H1 (cell line): ENCODE measurements at regions not wholly inside any gene's neighbourhood (a gene's known extent, or its start where the extent isn't known, plus 50 kb on each side); places are given as distances from the start of the nearest gene placed in this dataset.

Experiments used
- CTCF ChIA-PET: fragments of 300-600 bp; sonication (Branson Sonifier 250); formaldehyde crosslinking; loops from one replicate; lab custom pipeline; 2021; ENCODE audit not compliant: partially characterized antibody; lab: Charles Lee
- POLR2A ChIA-PET: fragments of 300-600 bp; sonication (Branson Sonifier 250); formaldehyde crosslinking; loops from one replicate; lab custom pipeline; 2021; ENCODE audit warnings: inconsistent platforms; ENCODE audit not compliant: partially characterized antibody; lab: Charles Lee
- DNase-seq, 2 experiments: peaks; one replicate each; pipeline versions ENCODE4 v3.0.0 to v3.0.0-alpha.2; 2010 to 2022; ENCODE audit warnings: low spot score in 2 of 2, low read depth in 1 of 2, mixed read lengths in 1 of 2
- FAIRE-seq: peaks from 2 replicates; lab custom pipeline; 2011; peaks lifted over from hg19 to GRCh38; lab: Jason Lieb, UNC
- H2AFZ ChIP-seq: 2 replicates; pipeline ENCODE4 v1.8.1; 2012; ENCODE audit warnings: low read length, inconsistent platforms
- H2AK5ac ChIP-seq: 2 replicates; pipeline ENCODE4 v1.6.1; 2013; ENCODE audit warnings: low read depth, low read length
- H2BK120ac ChIP-seq: replicated peaks from 2 replicates; pipeline ENCODE3; 2013; ENCODE audit warnings: low read depth, low read length, inconsistent platforms
- H2BK12ac ChIP-seq: 2 replicates; pipeline ENCODE4 v1.6.1; 2013; ENCODE audit warnings: low read depth, low read length
- H2BK15ac ChIP-seq: 2 replicates; pipeline ENCODE4 v1.6.1; 2013; ENCODE audit warnings: low read length
- H2BK20ac ChIP-seq: 2 replicates; pipeline ENCODE4 v1.6.1; 2013; ENCODE audit warnings: low read length
- H2BK5ac ChIP-seq: 2 replicates; pipeline ENCODE4 v1.6.1; 2013; ENCODE audit warnings: low read depth, low read length
- H3K14ac ChIP-seq: 2 replicates; pipeline ENCODE4 v1.6.1; 2013; ENCODE audit warnings: inconsistent platforms; ENCODE audit not compliant: insufficient read length
- H3K18ac ChIP-seq: 2 replicates; pipeline ENCODE4 v1.6.1; 2013; ENCODE audit warnings: low read length; ENCODE audit errors: extremely low read depth
- H3K23ac ChIP-seq: 2 replicates; pipeline ENCODE4 v1.6.1; 2013; ENCODE audit warnings: inconsistent platforms; ENCODE audit not compliant: insufficient read length
- H3K23me2 ChIP-seq: 2 replicates; pipeline ENCODE4 v1.6.1; 2013; ENCODE audit warnings: low read depth, low read length
- H3K27ac ChIP-seq: 2 replicates; pipeline ENCODE4 v1.6.1; 2011; ENCODE audit warnings: low read depth, low read length, inconsistent platforms
- H3K27me3 ChIP-seq, 4 experiments: replicated peaks in 1 of 4; 1 replicate in 1 of 4; 2 replicates in 3 of 4; pipeline versions ENCODE4 v1.6.1 to v1.8.1; 2011 to 2013; ENCODE audit warnings: low read length in 3 of 4, mild to moderate bottlenecking in 3 of 4, inconsistent platforms in 2 of 4, mixed read lengths in 2 of 4, moderate library complexity in 1 of 4; ENCODE audit not compliant: control insufficient read depth in 3 of 4, insufficient read depth in 3 of 4; ENCODE audit errors: extremely low read depth in 1 of 4
- H3K36me3 ChIP-seq, 4 experiments: 2 replicates each; pipeline versions ENCODE4 v1.6.1 to v1.8.1; 2011 to 2013; ENCODE audit warnings: mild to moderate bottlenecking in 4 of 4, low read length in 3 of 4, moderate library complexity in 2 of 4, control low read depth in 1 of 4, inconsistent platforms in 1 of 4; ENCODE audit not compliant: insufficient read depth in 4 of 4, control insufficient read depth in 2 of 4
- H3K4ac ChIP-seq: replicated peaks from 2 replicates; pipeline ENCODE3; 2013; ENCODE audit warnings: low read length, low read depth, mixed read lengths, inconsistent platforms; ENCODE audit not compliant: insufficient read length
- H3K4me1 ChIP-seq, 4 experiments: replicated peaks in 1 of 4; 1 replicate in 1 of 4; 2 replicates in 3 of 4; pipeline versions ENCODE4 v1.6.1 to v1.8.1; 2011 to 2013; ENCODE audit warnings: low read length in 3 of 4, inconsistent platforms in 2 of 4, mixed read lengths in 1 of 4; ENCODE audit not compliant: insufficient read depth in 4 of 4, control insufficient read depth in 3 of 4
- H3K4me2 ChIP-seq, 2 experiments: 2 replicates each; pipeline versions ENCODE4 v1.6.1 to v1.8.1; 2011 to 2013; ENCODE audit warnings: low read depth in 2 of 2, low read length in 2 of 2, control low read depth in 1 of 2, inconsistent platforms in 1 of 2, mild to moderate bottlenecking in 1 of 2; ENCODE audit not compliant: insufficient read depth in 1 of 2
- H3K4me3 ChIP-seq, 4 experiments: fragments of 200-600, 300-600 bp in 1 of 4; sonication (generic), shearing (Covaris generic), sonication (Bioruptor Twin) in 1 of 4; 2 replicates each; pipeline versions ENCODE4 v1.5.1 to v1.8.1; 2011 to 2016; ENCODE audit warnings: low read length in 4 of 4, low read depth in 3 of 4, control low read depth in 2 of 4, inconsistent platforms in 2 of 4, mild to moderate bottlenecking in 2 of 4, mixed read lengths in 1 of 4, moderate library complexity in 1 of 4; ENCODE audit not compliant: insufficient read depth in 2 of 4; ENCODE audit errors: extremely low read depth in 1 of 4
- H3K56ac ChIP-seq: replicated peaks from 2 replicates; pipeline ENCODE3; 2013; ENCODE audit warnings: low read depth, mild to moderate bottlenecking, mixed read lengths, low read length, inconsistent platforms; ENCODE audit not compliant: insufficient read length
- H3K79me1 ChIP-seq: 2 replicates; pipeline ENCODE4 v1.6.1; 2013; ENCODE audit warnings: low read depth, low read length, control low read depth
- H3K79me2 ChIP-seq, 2 experiments: 2 replicates each; pipeline versions ENCODE4 v1.6.1 to v1.8.1; 2012 to 2013; ENCODE audit warnings: low read length in 2 of 2, mild to moderate bottlenecking in 2 of 2, inconsistent platforms in 1 of 2; ENCODE audit not compliant: insufficient read depth in 2 of 2, control insufficient read depth in 1 of 2
- H3K9ac ChIP-seq, 4 experiments: replicated peaks in 1 of 4; 1 replicate in 1 of 4; 2 replicates in 3 of 4; pipeline versions ENCODE4 v1.6.1 to v1.8.1; 2011 to 2013; ENCODE audit warnings: low read depth in 3 of 4, low read length in 3 of 4, control low read depth in 2 of 4, mild to moderate bottlenecking in 2 of 4, moderate library complexity in 2 of 4, inconsistent platforms in 1 of 4; ENCODE audit errors: extremely low read depth in 1 of 4
- H3K9me3 ChIP-seq, 2 experiments: 2 replicates each; pipeline versions ENCODE4 v1.6.1 to v1.8.1; 2012 to 2013; ENCODE audit warnings: mild to moderate bottlenecking in 2 of 2, moderate library complexity in 2 of 2, control low read depth in 1 of 2, inconsistent platforms in 1 of 2, low read depth in 1 of 2, low read length in 1 of 2, mixed read lengths in 1 of 2; ENCODE audit not compliant: insufficient read depth in 2 of 2
- H4K20me1 ChIP-seq, 2 experiments: replicated peaks in 1 of 2; 2 replicates each; pipeline versions ENCODE3 to v1.8.1; 2011 to 2013; ENCODE audit warnings: inconsistent platforms in 2 of 2, low read length in 2 of 2, mild to moderate bottlenecking in 1 of 2; ENCODE audit not compliant: insufficient read depth in 2 of 2, control insufficient read depth in 1 of 2
- H4K5ac ChIP-seq: 2 replicates; pipeline ENCODE4 v1.6.1; 2013; ENCODE audit warnings: low read length, low read depth, mixed read lengths, inconsistent platforms; ENCODE audit not compliant: insufficient read length
- H4K8ac ChIP-seq: 2 replicates; pipeline ENCODE4 v1.8.0; 2013; ENCODE audit warnings: mild to moderate bottlenecking, moderate library complexity, low read length, inconsistent platforms; ENCODE audit not compliant: insufficient read depth; ENCODE audit errors: extremely low read depth
- H4K91ac ChIP-seq: replicated peaks from 2 replicates; pipeline ENCODE3; 2013; ENCODE audit warnings: low read length, mixed read lengths, inconsistent platforms; ENCODE audit not compliant: insufficient read length
- ATF2 ChIP-seq: IDR thresholded peaks from 2 replicates; pipeline ENCODE4 v1.6.1; 2012; ENCODE audit warnings: low read length, inconsistent platforms
- ATF3 ChIP-seq: IDR thresholded peaks from 2 replicates; pipeline ENCODE4 v1.6.1; 2011; ENCODE audit warnings: low read depth, mild to moderate bottlenecking, low read length; ENCODE audit not compliant: insufficient read depth
- HDAC6 ChIP-seq: IDR thresholded peaks from one replicate; pipeline ENCODE4 v1.7.1; 2012; ENCODE audit warnings: low read depth, mild to moderate bottlenecking, inconsistent platforms, low read length, moderate library complexity
- POLR2A ChIP-seq, 2 experiments: IDR thresholded peaks; 1 replicate in 1 of 2; 2 replicates in 1 of 2; pipeline ENCODE4 v1.6.1; 2011; ENCODE audit warnings: low read depth in 2 of 2, low read length in 2 of 2, mild to moderate bottlenecking in 2 of 2; ENCODE audit errors: control extremely low read depth in 1 of 2
- RNF2 ChIP-seq: fragments of 200-900, 300-1000 bp; sonication (generic); IDR thresholded peaks from 2 replicates; pipeline ENCODE4 v1.7.1; 2016; ENCODE audit warnings: borderline replicate concordance, low read depth, mild to moderate bottlenecking, antibody characterized with exemption, low read length; ENCODE audit not compliant: poor library complexity, severe bottlenecking; ENCODE audit errors: missing control alignments
- RXRA ChIP-seq: IDR thresholded peaks from 2 replicates; pipeline ENCODE4 v1.6.1; 2011; ENCODE audit warnings: low read depth, mild to moderate bottlenecking, low read length, moderate library complexity; ENCODE audit not compliant: insufficient read depth
- SUZ12 ChIP-seq: fragments of 200-600 bp; sonication (generic); IDR thresholded peaks from 2 replicates; pipeline ENCODE4 v1.6.1; 2012; ENCODE audit warnings: mild to moderate bottlenecking, inconsistent platforms, low read length, moderate library complexity, mixed read lengths
- TEAD4 ChIP-seq: IDR thresholded peaks from 2 replicates; pipeline ENCODE4 v1.6.1; 2012; ENCODE audit warnings: low read depth, low read length, inconsistent platforms, mixed read lengths
- WGBS, 2 experiments: shearing (Covaris generic) in 1 of 2; methylation state at CpG; one replicate each; pipeline versions ENCODE4 v1.1.6 to v1.1.7; 2013 to 2015; ENCODE audit warnings: low lambda C conversion rate in 2 of 2, mixed read lengths in 2 of 2, inconsistent platforms in 1 of 2, low coverage in 1 of 2, missing lambda C conversion rate in 1 of 2; ENCODE audit not compliant: insufficient replicate concordance in 2 of 2, insufficient coverage in 1 of 2, insufficient read length in 1 of 2; ENCODE audit errors: extremely low coverage in 1 of 2, missing lambda C conversion rate in 1 of 2; 5-methylcytosine and 5-hydroxymethylcytosine counted together

DNA sequence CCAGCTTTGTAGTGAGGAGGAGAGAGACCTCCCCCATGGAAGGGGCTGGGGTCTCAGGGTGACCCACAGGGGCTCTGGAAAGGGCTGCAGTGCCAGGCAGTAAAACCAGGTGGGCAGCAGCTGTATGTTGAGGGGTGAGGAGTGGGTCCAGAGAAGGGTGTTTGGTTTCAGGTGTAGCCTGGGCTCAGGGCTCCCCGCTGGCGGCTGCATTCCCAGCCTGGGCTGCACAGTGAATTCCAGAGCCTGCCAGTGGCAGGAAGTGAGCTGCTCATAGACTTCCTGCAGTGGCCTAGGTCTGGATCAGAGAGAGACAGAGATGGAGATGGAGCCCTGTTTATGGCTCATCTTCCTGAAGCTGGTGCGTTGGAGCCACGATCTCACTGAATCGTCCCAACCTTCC is 356.4 kb downstream of the PTPRU start:
- TF ChIP-seq RNF2 (no peak), TEAD4 (0 out of 2 replicates have a peak, but pooled peaks have one; percentile 21), ATF2 (no peak), SUZ12 (no peak), HDAC6 (no peak), ATF3 (no peak), RXRA (no peak), POLR2A (IDR thresholded peaks at IDR 0.05; ENCODE audit: control extremely low read depth in 1 of 2, low read depth in 2 of 2, low read length in 2 of 2) (no peak)
- ChIA-PET CTCF (interaction anchor here (0.5 to 1.6 kb wide), 4 partner anchors 8 to 1105 kb away, joined by 3 to 4 read pairs (median 4); no protein-coding TSS in a partner anchor), POLR2A (no interaction called here)
- H3K23me2 ChIP-seq: no peaks in the 10 kb centered on the region
- H3K4me3 ChIP-seq: no peak overlapping the region
- H4K20me1 ChIP-seq: no peaks in the 10 kb centered on the region
- H3K27me3 ChIP-seq: no peaks in the 10 kb centered on the region
- H4K8ac ChIP-seq: peak overlapping the region; percentile 14; the same call in 1 of the 2 replicates
- H3K56ac ChIP-seq: no peak overlapping the region
- no peak overlapping the region for H3K4me2 ChIP-seq
- H2AFZ ChIP-seq: peak overlapping the region; percentile 15; the same call in 1 of the 2 replicates
- H3K9ac ChIP-seq: no peak overlapping the region
- H3K79me1 ChIP-seq: no peaks in the 10 kb centered on the region
- 86% methylated on average over 5 of the region's 5 CpGs; no CpG with 5 or more reads in 1 of the 2 experiments for WGBS, 2 experiments
- FAIRE-seq (no peak), DNase-seq (no peak)
- H2BK20ac ChIP-seq: no peak overlapping the region
- H3K36me3 ChIP-seq: no peaks in the 10 kb centered on the region
- no peak overlapping the region for H3K27ac ChIP-seq
- no peak overlapping the region for H2BK5ac ChIP-seq
- H2AK5ac ChIP-seq: no peak overlapping the region
- no peaks in the 10 kb centered on the region for H3K9me3 ChIP-seq
- H3K23ac ChIP-seq: no peak overlapping the region
- H2BK120ac ChIP-seq: no peak overlapping the region
- no peak overlapping the region for H2BK15ac ChIP-seq
- H4K91ac ChIP-seq: peak overlapping the region; percentile 20
- no peak overlapping the region; the same call in 1 of the 2 replicates for H3K18ac ChIP-seq
- H4K5ac ChIP-seq: no peak overlapping the region
- no peak overlapping the region for H3K14ac ChIP-seq
- no peaks in the 10 kb centered on the region for H3K79me2 ChIP-seq
- no peaks in the 10 kb centered on the region; a peak in 1 of 7 replicates for H3K4me1 ChIP-seq
- no peak overlapping the region for H2BK12ac ChIP-seq
- H3K4ac ChIP-seq: no peak overlapping the region
